Testis (tissue), 2 donors: ENCODE measurements at regions not wholly inside any gene's neighbourhood (a gene's known extent, or its start where the extent isn't known, plus 50 kb on each side); places are given as distances from the start of the nearest gene placed in this dataset.

Experiments used
- POLR2A ChIP-seq: fragments of 450-650 bp; IDR thresholded peaks from one replicate; pipeline ENCODE4 v1.6.1; 2017; ENCODE audit warnings: antibody characterized with exemption, mild to moderate bottlenecking, moderate library complexity
- TF ChIP-seq, protein P1 (sequence below), 3 experiments: fragments of 450-650 bp in 2 of 3; fragments of 200-600 bp in 1 of 3; sonication (generic) in 1 of 3; IDR thresholded peaks; one replicate each; pipeline ENCODE4 v1.5.1; 2016 to 2019; ENCODE audit warnings: antibody characterized with exemption in 3 of 3, mild to moderate bottlenecking in 2 of 3, moderate library complexity in 1 of 3

DNA sequence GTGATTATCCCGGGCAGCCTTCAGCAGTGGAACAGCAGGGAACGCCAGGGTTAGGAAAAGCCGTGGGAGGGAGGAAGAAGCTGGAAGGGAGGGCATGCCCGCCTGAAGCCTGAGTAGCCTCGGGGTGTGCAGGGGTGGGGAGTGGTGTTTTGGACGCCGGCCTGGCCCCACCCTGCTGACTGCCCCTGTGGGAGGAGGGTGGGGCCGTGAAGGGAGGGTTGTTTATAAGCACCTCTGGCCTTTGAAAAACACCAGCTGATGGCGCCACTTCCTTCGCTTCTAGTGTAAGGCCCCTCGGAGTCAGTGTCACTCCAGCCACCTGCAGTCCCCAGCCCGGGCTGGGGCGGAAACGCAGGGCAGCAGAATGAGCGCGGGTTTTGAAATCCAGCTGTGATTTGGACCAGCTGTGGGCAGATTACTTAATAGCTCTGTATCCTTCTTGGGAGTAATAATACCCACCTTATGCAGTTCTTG is 52.8 kb upstream of the BMP6 start:
- TF ChIP-seq, protein P1, sequence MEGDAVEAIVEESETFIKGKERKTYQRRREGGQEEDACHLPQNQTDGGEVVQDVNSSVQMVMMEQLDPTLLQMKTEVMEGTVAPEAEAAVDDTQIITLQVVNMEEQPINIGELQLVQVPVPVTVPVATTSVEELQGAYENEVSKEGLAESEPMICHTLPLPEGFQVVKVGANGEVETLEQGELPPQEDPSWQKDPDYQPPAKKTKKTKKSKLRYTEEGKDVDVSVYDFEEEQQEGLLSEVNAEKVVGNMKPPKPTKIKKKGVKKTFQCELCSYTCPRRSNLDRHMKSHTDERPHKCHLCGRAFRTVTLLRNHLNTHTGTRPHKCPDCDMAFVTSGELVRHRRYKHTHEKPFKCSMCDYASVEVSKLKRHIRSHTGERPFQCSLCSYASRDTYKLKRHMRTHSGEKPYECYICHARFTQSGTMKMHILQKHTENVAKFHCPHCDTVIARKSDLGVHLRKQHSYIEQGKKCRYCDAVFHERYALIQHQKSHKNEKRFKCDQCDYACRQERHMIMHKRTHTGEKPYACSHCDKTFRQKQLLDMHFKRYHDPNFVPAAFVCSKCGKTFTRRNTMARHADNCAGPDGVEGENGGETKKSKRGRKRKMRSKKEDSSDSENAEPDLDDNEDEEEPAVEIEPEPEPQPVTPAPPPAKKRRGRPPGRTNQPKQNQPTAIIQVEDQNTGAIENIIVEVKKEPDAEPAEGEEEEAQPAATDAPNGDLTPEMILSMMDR (IDR thresholded peaks at IDR 0.05): no peak
- no peak for TF ChIP-seq POLR2A
